GM21717 (cell line): ENCODE measurements at regions not wholly inside any gene's neighbourhood (a gene's known extent, or its start where the extent isn't known, plus 50 kb on each side); places are given as distances from the start of the nearest gene placed in this dataset.
"Not testable (repeated sequence)": the region's sequence is repeated elsewhere in the genome, so short reads cannot be mapped to it uniquely, and the experiment has no call there.

Experiments
- ATAC-seq: cut with Tn5 transposase; IDR thresholded peaks from one replicate; pipeline ENCODE4 v1.9.1; 2021; ENCODE audit warnings: mild to moderate bottlenecking, moderate library complexity; ENCODE audit not compliant: unreplicated experiment

DNA sequence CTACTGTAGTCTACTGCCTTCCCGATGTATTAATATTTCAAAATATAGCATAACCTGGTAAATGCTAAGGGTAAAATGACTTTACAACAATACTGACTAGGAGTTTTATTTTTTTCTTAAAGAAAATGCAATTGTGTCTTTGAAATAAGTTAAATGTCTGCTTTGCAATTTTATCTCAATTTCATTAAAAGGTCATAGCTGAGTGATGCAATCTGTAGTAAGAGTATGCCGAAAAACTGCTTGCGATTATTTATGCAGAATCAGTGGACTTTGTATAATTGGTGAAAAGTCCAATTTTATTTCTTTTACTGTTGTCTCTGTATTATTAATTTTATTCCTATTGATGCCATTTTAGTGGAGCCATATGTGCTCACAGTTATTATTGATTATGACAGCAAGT lies 1143.6 kb upstream of the EPHA6 start:
- ATAC-seq, result no peak

DNA sequence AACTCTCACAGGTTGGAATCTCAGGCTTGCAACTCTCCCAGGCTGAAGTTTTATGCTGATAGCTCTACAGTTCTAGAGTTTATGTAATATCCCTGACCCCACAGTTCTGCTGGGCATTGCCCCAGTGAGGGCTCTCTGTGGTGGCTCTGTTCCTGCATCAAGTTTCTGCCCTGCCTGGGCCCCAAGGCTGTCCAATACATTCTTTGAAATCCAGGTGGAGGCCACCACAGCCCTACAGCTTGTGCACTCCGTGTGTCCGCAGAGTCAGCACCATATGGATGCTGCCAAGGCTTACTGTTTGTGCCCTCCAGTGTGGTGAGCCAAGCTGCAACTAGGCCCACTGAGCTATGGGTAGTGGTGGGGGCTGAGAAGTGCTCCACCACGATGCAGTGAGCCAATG lies 1141.2 kb upstream of the EPHA6 start:
- no peak for ATAC-seq

DNA sequence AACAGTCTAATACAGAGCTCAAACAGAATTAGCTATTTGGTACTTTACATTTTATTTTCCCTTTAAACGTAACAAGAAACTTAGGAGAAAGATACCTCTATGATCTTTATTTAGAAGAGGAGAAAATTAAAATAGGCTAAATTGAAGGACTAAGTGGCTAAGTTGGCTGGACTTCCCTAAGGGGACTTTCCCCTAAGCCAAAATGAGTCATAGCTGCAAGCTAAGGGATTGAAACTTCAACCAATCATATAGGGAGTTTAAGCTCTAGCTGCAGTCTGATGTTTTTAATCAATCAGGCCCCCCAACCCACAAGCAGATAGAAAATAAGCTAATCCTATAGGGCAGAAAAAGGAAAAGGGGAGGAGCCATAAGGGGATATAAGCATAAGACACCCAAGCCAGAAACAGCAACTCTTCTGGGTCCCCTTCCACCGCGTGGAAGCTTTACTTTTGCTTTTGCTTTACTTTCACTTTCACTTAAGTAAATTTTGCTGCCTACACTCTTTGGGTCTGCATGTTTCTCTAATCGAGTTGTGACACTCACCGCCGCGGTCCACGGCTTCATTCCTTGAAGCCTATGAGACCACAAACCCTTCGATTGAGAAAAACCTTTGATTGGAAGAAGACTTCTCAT lies 1108.5 kb upstream of the EPHA6 start:
- no peak for ATAC-seq

DNA sequence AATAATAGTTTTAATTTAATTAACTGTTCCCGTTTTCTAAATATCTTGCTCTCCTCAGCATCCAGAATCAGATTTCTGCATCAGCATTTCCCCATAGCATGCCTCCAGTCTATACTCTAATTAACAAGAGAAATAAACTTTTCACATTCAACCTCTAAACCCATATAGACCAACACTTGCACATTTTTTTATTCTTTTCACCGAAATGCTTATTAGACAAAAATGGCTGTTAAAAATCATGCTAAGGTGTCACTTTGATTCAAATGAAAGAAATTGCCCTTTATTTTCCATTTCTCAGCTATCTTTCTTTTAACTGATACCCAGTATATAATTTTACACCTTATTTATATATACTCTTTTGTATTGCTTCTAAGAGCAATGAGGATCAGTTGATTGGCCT lies 1107.1 kb upstream of the EPHA6 start:
- no peak for ATAC-seq

DNA sequence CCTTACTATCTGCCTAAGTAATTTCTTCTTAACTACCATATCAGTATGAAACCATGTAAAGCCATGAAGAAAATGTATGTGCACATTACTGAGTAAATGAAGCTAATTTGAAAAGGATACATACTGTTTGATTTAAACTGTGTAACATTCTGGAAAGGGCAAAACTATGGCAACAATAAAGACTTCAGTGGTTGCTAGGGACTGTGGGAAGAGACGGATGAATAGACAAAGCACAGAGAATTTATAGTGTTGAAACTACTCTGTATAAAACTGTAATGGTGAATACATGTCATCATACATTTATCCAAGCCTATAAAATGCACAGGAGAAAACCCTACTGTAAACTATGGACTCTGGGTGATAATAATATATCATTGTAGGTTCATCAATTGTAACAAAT lies 1103.7 kb upstream of the EPHA6 start:
- no peak for ATAC-seq

DNA sequence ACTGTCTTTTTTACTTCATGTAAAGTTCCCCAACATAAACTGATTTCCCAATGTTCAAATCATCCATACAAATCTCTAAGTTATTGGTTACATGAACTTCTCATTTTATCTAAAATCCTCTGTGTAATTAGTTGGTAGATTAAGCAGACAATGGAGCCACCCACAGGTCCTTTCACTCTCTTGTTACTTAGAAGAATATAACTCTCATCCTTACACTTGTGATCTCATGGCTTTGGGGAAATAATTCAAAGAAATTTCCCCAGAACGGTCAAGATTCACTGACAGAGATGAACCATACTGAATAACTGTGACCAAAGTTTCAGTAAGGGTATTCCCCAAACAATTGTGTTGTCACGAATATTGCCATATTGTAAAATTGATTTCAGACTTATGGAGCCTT lies 1102.6 kb upstream of the EPHA6 start:
- no peak for ATAC-seq

DNA sequence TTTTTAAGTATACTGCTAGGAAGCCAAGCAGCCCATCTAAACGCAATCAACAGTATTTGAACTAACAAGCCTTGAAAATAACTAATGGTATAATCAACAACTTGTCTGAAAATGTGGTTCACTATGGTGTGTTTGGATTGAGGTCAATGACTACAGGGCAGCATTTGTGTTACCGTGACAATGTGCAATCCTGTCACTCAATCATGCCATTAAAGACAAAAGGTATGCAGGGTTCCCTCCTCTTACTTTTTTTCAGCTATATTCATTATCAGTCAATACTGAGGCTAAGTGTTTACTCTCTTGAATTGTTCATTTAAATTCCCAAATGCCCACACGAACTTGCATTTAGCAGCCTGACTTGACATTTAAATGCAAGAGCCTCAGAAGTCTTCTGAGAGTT lies 1099.3 kb upstream of the EPHA6 start:
- no peak for ATAC-seq

DNA sequence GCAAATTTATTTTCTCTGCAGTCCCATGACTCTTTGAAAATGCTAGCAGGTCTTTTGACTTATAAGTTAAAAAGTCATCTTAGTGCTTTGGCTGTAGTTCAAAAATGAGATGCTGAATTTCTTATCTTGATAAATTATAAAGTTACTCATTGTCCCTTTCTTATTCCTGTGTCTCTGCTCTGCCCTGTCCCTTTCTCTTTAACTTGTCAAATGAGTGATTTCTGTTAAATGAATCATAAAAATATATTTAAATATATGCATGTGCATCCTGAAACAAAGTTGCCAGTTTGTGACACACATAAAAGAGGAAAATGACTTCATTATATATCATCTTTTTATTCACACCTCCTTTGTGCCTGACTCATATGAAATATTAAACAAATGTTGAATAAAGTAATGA lies 1097.3 kb upstream of the EPHA6 start:
- no peak for ATAC-seq

DNA sequence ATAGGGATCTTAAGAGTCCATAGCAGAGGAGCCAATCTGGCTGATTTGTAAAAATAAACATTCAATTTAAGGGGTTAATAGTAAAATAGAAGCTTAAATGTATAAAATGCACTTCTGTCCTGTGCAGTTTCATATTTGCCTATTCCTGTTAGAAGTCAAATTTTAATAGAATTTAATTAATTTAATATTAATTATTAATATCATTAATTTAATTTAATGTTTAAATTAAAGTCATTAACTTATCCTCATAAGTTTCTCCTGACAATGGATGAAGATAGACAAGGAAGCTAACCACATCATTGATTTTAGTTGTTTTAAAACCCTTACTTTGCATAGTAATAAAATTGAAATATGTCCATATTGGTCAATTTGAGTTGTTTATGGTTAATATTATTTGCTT lies 1096.2 kb upstream of the EPHA6 start:
- no peak for ATAC-seq

DNA sequence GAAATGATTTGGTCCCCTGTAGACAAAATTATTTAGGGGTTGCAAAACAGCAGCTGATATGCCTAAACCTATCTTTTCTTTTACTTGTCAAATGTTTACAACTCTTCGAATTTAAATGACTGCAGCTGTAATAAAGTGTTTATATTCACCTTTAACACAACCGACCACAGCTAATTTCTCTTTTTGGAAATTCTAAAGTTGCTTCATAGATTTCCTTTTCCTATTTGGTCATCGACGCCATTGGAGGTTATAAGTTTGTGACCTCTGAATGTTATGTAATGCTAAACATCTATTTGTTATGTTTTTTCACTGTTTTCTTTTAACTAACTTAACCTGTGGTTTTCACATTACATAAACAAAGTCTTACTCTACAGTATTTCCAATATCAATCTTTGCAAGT lies 1094.9 kb upstream of the EPHA6 start:
- ATAC-seq, result no peak

DNA sequence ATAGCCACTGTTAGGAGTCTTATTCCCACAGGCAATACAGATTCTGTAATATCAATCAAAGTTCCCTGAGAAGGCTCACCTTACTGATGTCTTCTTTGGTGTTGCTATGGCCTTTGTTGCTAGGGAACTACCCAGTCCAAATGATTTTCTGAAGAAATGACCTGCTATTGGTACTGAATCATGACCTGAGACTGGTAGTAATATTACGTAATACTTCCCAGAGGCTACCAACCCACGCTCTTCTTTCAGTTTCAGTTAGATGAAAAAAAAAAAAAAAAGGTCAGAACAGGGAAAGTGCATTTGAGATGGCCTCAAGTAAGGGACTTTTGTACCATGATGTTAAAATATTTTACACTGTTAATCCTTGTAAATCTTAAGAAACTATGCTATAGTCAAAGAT lies 1092.5 kb upstream of the EPHA6 start:
- peak; percentile 95 for ATAC-seq

DNA sequence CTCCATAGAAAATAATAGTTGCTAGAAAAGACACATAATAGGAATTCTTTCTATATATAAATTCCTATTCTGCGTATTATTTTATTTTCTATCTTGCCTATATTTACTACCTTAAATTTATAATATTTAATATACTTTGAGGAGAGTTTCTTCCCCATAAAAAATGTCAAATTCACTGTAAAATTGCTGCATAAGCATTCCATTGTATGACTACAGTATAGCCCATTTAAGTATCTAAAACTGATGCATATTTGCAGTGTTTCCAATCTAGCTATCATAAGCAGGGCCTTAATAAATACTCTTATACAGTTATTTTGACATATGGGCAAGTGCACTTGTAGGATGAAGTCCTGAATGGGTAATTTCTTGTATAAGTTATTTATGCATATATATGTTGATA lies 1088.6 kb upstream of the EPHA6 start:
- no peak for ATAC-seq

DNA sequence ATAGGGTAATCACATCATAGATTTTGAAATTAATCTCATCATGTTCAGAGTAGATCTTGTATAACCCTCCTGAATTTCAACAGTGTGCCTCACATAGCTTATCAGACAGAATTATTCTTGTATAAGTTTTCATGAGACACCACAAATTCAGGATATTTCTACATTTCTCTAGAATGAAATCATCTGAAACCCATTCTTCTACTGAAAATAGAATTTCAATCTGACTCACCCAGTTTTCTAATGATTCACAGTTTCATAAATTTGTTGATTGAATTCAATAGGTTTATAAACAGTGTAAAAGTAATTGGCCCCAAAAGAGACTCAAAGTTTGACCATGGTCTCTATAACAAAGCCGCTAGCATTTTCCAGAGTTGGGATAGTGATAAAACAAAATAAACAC lies 1082.6 kb upstream of the EPHA6 start:
- ATAC-seq, result no peak

DNA sequence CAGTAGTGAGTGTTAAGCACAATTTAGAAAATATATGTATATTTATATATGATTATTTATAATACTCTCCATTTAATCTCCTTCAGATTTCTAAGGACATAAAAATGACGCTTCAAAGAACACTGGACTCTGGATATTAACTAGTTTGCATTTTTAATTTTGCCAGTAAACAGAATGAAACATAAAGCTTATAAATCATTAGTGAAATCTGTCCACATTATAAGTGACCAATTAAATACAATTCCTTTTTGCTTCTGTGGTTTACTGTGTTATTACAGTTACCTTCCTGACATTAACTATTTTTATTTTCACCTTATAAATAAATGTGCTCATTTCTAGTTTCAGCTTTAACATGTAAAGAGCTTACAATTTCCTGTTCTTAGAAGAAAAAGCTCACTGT lies 1081.1 kb upstream of the EPHA6 start:
- no peak for ATAC-seq

DNA sequence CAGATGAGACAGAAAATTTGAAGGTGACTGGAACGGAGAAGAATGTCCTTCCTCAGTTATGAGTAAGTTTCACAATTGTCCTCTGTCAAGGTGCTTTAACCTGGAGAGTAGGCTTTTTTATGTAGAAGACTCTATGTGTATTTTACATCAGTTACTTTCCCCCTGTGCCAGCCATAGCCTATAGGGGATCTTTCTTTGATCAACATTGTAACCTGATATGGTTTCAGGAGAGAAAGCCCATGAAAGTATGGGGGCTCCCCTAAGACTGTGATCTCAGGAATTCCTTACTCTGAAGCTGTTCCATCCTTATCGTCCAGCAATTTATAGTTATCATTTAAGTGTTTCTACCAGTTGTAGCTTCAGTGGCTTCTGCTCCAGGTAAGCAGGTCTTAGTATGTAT lies 1076.3 kb upstream of the EPHA6 start:
- ATAC-seq, result no peak

DNA sequence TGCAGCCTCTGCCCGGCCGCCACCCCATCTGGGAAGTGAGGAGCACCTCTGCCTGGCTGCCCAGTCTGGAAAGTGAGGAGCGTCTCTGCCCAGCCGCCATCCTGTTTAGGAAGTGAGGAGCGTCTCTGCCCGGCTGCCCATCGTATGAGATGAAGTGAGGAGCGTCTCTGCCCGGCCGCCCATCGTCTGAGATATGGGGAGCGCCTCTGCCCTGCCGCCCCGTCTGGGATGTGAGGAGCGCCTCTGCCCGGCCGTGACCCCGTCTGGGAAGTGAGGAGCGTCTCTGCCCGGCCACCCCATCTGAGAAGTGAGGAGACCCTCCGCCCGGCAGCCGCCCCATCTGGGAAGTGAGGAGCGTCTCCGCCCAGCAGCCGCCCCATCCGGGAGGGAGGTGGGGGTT lies 1069.5 kb upstream of the EPHA6 start:
- not testable (repeated sequence) for ATAC-seq

DNA sequence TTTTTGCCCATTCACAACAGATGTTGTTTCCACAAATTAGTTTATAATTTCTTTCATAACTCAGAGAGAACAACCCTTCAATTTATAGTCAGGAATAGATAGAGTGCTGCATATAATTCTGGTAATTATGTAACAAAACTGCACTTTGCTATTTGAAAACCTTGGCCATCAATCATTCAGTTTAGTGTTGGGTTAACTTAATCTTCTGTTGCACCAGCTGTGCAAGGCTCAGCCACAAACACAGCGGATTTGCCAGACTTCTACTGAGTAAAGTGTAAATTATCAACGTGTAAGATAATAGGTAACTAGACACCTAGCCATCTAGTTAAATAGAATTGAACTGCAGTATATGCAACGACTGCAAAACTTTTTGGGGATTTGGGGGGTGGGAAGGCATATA lies 1064.3 kb upstream of the EPHA6 start:
- ATAC-seq, result no peak

DNA sequence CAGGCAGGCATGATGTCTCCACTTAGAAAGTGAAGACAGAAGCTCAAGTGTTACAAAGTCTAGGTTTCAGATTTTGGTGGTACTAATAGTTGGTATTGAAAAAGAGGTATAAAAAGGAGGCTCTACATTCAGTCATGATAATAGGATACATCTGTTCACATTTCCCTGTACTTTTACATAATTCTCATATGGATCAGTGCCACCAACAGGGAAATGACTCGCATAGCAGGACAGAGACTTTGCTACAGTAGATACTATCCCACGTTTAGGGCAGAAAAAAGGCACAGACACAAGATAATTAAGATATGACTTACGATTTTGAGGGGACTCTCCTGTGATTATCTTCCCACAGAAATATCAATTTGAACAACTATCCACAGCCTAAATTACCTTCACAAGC lies 1062.9 kb upstream of the EPHA6 start:
- no peak for ATAC-seq

DNA sequence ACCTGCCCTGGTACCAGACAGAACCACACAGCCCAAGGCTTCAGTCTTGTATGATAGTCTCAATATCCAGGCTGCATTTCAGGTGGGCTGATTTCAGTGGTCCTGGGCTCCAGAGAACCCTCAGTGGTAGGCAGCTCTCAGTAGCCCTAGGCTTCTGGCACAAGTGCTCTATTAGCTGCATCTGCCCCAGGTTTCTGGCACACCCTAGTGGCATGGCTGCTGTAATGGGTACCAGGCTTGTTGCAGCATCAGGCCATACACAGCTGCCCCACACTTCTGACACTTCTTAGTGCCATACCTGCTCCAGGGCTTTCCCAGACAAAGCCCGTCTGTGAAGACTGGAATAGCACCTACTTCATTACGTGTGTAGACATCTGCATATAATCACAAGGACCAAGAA lies 1062.2 kb upstream of the EPHA6 start:
- ATAC-seq, result no peak

DNA sequence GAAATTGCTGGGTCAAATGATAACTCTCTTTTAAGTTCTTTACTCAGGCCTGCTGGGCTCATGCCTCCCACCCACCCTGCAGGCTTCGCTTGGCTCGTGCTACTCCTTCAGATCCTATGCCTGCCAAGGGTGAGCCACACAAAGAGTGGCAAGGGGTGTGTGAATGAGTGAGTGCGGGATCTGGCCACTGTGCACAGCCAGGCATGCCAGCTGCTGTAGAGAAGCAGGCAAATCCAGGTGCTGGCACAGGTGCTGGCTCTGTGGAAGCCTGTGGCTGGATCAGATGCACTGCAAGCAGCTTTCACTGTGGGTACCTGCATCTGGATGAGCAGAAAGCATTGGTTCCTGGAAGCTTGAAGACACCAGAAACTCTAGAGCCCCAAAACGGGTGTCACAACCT lies 1055.7 kb upstream of the EPHA6 start:
- no peak for ATAC-seq

DNA sequence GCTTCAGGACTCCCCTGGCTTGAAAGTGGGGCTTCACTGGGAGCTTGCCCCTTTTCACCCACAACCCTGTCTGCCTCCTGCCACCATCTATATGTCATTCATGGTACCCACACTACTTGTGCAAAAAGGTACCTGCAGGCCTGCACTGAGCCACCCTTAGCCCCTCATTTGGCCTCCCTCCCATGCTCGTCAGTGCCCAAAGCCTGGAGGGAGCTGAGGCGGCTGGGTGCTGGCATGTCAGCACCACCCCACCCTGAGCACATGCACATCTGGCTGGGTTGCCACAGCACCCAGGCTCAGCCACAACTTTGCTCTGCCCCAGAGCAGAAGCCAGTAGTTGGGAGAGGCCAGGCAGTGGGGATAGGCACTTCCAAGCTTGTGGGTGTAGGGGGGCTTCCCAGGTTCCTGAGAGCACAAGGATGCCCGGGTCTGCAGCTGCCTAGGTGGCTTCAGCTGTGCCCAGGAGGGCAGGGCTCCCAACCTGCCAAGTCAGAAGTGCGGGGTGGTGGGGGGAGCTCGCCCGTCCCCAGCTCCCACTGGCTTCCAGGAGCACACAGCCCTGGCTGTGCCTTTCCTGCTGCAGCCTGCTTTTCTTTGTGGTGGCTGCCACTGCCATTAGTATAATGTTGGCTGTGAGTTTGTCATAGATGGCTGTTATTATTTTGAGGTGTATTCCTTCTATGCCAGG lies 1054.6 kb upstream of the EPHA6 start:
- ATAC-seq, result no peak

DNA sequence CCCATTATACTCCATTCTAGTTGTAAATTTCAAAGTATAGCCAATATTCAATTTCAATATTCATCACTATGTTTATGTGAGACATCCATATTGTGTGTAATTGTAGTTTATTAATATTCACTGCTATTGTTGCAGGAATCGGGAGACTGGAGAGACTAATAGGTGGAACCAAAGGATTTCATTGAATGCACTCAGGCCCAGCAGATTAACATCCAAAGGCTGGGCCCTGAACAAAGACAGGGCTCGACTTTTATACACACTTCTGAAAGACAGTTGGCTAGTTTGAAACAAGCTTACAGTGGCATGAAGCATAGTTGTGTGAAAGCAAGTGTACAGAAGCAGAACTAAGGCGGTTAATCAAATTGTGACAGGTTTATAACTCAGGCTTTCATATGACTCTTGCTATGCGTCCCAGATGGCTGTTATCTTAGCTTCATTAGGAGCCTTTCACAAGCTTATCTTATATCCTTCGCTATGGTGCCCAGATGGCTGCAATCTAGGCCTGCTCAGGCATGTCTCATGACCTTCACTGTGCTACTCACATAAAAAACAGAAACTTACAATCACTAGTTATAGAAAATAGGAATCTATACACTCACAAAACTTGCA lies 1038.8 kb upstream of the EPHA6 start:
- no peak for ATAC-seq

DNA sequence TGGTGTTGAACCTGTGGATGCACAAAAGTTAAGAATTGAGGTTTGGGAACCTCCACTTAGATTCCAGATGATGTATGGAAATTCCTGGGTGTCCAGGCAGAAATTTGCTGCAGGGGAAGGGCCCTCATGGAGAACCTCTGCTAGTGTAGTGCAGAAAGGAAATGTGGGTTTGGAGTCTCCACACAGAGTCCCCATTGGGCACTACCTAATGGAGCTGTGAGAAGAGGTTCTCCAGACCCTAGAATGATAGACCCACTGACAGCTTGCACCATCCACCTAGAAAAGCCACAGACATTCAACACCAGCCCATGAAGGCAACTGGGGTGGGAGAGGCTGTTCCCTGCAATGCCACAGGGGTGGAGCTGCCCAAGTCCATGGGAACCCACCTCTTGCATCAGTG lies 1032.8 kb upstream of the EPHA6 start:
- ATAC-seq, result no peak
